GM18868 (cell line): ENCODE measurements at regions not wholly inside any gene's neighbourhood (a gene's known extent, or its start where the extent isn't known, plus 50 kb on each side); places are given as distances from the start of the nearest gene placed in this dataset.

ENCODE experiments used
- ATAC-seq: cut with Tn5 transposase; IDR thresholded peaks from one replicate; pipeline ENCODE4 v1.9.1; 2021; ENCODE audit warnings: mild to moderate bottlenecking, moderate library complexity; ENCODE audit not compliant: unreplicated experiment

DNA sequence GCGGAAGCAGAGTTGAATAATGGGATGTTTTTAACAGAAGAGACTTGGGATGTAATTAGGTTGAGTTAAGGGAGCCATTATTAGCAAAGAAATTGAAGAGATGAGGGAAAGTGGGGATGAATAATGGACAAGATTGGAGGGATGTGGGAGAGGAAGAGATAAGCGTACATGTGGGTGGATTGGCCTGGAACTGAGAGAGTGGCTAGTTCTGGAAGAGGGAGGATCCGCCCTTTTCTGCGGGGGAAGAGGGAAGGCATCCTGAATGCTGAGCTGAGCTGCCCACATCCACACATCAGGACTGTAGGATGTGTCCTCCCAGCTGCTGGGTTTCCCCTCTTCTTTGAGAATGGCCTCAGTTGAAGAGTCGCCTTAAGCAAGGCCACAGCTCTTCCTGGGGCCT is 68.3 kb upstream of the CADM1 start:
- no peak for ATAC-seq

DNA sequence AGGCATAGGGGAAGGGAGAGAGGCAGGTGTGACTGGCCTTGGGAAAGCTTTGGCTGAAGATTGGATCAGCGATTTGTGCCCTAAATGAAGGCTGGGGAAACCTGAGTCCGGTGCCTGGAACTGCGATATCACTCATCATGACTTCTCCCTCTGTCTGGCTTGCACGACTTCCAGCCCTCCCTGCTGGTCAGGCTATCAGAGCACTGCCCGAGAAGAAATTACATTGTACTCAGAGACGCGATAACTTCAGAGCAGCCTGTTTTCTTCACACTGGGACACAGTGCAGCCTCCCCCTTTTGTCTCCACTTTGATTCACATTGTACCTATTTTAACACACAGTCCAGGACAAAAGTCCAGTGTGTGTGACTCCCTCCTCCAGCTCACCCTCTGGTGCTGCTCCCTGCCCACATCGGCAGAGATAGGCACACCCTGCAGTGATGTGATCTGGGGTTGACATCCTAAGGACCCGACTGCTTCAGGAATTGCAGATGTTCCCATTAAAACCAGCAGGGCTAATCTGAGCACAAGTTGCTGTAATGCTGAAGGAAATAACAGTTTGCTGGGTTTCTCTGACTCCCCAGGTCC is 62.1 kb upstream of the CADM1 start:
- no peak for ATAC-seq

DNA sequence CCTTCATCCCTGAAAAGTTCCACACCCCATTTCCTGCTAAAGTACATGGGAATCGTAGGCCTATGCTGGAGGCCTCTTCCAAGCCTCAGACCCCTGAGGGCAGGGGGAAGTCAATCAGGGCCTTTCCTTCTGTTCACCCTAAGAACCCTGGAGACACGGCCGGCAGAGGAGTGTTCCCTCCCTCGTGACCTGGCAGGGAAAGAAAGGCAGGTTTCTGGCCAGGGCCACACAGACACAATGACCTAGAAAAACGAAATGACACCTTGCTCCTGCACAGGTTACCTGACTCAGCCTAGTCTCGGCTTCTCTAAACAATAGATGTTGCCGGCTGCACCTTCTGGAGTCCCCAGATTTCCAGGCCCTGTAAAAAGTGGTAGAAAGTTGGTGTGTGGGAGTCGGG is 60.6 kb upstream of the CADM1 start:
- ATAC-seq, result no peak

DNA sequence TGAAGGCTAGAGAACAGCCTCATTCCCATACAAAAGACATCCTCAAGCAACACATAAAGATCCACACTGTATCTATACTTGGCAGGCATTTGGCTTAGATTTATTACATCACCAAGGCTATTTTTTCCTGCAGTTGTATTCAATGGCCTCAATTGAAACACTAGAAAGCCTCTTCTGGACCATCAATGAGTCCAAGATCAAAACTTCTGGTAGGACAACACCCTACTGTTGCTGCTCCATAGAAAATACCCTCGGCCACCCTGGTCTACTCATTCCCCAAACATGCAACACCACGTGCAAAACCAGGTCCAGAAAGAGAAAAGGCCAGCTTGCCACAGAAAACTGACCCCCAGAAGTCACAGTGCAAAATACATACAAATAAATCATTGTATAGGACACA is 56.9 kb upstream of the CADM1 start:
- ATAC-seq, result no peak

DNA sequence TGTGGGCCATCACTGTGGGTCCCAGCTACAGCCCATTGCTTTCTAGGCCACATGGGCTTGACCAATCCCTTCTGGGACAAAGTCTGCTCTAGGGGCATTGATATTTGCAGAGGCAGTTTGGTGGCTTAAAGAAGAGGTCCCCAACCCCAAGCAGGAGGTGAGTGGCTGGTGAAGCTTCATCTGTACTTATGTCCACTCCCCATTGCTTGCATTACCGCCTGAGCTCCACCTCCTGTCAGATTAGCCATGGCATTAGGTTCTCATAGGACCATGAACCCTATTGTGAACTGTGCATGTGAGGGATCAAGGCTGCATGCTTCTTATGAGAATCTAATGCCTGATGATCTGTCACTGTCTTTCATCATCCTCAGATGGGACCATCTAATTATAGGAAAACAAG is 54.4 kb upstream of the CADM1 start:
- ATAC-seq, result no peak

DNA sequence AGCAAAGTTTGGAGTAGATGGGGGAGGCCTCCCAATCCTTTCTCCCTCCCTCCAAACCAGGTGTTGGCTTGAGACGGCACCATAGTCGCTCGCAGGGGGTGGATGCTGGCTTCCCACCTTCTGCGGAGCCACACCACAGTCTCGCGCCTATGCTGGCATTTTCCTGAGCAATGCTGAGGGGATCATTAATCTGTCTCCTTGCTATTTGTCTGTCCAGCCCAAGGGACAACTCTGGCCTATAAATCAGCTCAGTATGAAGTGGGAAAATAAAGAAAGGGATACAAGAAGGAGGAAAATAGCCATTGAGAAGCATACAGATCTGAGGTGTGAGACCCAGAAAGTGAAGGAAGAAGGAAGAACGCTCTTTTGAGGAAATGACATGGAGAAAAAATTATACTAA is 53.5 kb upstream of the CADM1 start:
- ATAC-seq, result no peak

DNA sequence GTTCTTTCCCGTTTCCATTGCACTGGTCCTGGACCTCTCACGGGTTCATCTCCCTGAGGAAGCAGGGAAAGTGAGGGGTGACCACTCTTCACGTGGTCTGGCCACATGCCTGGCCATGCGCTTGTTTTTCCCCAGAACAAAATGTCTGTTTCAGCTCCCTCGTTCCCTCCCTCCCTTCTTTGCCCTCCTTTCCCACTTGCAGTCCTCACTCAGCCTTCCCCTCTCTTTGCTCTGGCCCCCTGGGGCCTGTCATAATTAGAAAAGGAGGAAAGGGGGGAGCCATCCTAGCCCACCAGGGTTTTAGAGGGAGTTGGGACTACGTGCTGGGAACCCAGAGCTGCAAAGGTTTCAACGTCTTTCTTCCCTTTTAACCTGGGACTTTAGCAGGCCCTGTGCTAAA is 52.8 kb upstream of the CADM1 start:
- no peak for ATAC-seq

DNA sequence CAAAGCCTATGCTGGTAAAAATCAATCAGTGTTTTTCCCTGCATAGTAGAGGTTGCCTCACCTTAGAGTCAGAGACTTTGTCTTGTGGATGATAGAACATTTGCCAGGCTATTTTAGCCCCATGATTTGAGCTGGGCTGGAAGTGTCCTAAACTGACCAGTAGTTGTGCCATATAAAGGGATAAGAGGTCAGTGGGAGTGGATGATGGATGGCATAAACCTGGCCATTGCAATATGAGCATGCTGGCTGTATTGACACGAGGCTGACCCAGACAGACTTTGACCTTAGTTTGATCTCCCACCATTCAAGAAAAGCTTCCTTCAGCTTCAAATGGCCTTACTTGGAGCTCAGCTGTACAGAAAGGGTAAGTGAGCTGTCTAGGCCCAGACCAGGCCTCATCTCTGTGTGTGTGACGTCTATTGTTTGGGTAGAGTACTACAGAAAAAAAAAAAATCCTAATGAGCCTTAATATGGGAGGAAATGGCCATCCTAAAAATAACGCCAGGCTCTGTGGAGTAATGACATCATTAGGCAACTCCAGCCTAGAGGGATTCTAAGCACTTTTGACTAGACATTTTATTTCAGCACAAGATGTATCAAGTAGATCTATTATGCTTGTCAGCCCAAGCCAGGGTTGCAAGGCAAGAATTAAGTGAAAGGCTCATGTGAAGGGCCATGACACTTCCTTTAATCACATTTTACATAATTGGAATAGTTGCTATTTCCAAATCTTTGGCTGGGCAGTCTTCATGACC is 51.3 kb upstream of the CADM1 start:
- ATAC-seq, result no peak
